ENCODE measurements at regions not wholly inside any gene's neighbourhood (a gene's known extent, or its start where the extent isn't known, plus 50 kb on each side); places are given as distances from the start of the nearest gene placed in this dataset.

DNA sequence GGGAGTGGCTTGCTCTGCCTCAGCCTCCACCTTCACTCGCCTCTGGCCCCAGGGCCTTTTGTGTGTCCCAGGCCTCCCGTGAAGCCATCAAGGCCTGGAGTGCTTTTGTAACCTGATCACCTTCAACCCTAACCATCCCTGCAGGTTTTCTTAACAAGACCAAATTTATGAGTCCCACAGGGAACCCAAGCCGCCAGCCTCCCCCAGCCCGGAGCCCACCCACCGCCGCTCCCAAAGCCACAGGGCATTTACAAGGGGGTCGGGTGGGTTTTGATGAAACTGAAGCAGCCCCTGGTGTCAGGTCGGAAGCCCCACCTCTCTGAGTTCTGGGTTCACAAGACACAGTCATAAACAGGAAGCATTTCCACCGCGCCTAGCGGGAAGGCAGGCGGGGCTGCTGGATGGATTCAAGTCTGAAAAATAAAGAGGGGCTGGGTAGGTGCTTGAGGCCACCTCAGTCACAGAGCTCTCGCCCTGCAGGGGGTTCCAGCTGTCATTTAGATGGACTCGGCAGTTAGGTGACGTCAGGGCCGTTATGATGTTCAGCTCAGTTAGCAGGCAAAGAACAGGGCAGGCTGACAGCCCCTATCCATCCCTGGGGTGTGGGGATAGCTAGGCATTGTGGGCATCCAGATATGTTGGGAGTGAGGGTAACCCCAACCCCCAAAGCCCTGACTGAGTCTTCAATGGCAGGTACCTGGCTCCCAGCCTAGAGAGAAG, 128.5 kb downstream of the BCOR start:
- Histone ChIP-seq H3K18ac (ENCODE audit: insufficient read length, low read depth, low read length) (no peak overlapping the region), H2BK120ac (ENCODE audit: low read depth, low read length, poor library complexity, severe bottlenecking) (no peak overlapping the region), H4K5ac (ENCODE audit: insufficient read length, low read depth, low read length) (no peak overlapping the region), H2BK5ac (ENCODE audit: insufficient read length, low read length) (no peak overlapping the region), H2BK15ac (ENCODE audit: low read depth, low read length) (no peak overlapping the region), H3K9ac (ENCODE audit: extremely low read depth, insufficient read length, low read length) (no peak overlapping the region), H3K4me2 (ENCODE audit: insufficient read depth, insufficient read length, low read length) (peak overlapping the region; percentile 9), H3K79me2 (ENCODE audit: insufficient read depth, low read length) (no peaks in the 10 kb centered on the region), H2AK5ac (ENCODE audit: insufficient read length, low read length) (no peak overlapping the region), H2BK12ac (ENCODE audit: insufficient read length, low read depth, low read length) (no peak overlapping the region), H2AFZ (ENCODE audit: low read length) (no peak overlapping the region), H3K56ac (ENCODE audit: insufficient read length, low read depth, low read length) (no peak overlapping the region), H2BK20ac (ENCODE audit: low read depth, low read length, poor library complexity, severe bottlenecking) (no peak overlapping the region), H3K79me1 (ENCODE audit: insufficient read depth, low read depth, low read length, poor library complexity, severe bottlenecking) (no peaks in the 10 kb centered on the region), H3K27me3 (ENCODE audit: insufficient read depth, low read length) (no peaks in the 10 kb centered on the region), H3K23me2 (ENCODE audit: insufficient read length, low read depth, low read length, poor library complexity, severe bottlenecking) (no peaks in the 10 kb centered on the region), H3K4ac (ENCODE audit: low read depth, low read length) (no peak overlapping the region), H3K27ac (ENCODE audit: insufficient read length, low read depth, low read length) (no peak overlapping the region), H4K8ac (replicated peaks; ENCODE audit: insufficient read length, low read depth, low read length) (no peak overlapping the region), H3K14ac (ENCODE audit: insufficient read depth, low read length) (no peak overlapping the region), H3K23ac (ENCODE audit: insufficient read length, low read depth, low read length) (no peak overlapping the region), H4K20me1 (ENCODE audit: control insufficient read depth, insufficient read depth, insufficient read length) (no peaks in the 10 kb centered on the region), H3K4me1 (ENCODE audit: insufficient read depth, low read length) (no peaks in the 10 kb centered on the region; the same call in none of the 2 replicates), H4K91ac (ENCODE audit: insufficient read length, low read depth, low read length) (no peak overlapping the region), H3T11ph (ENCODE audit: low read length) (no peak overlapping the region), H3K9me3 (ENCODE audit: control insufficient read depth, low read depth, low read length) (no peaks in the 10 kb centered on the region)
- peak; percentile 86 for DNase-seq
- Mint-ChIP-seq H3K27ac (no peak overlapping the region), H3K27me3 (ENCODE audit: low read depth) (peaks cover 23% of the 10 kb centered on the region), H3K4me3 (peak overlapping the region; percentile 26 to 42; a peak in 3 of 5 replicates), H3K36me3 (ENCODE audit: insufficient read depth in 1 of 3, low read depth in 3 of 3) (peaks cover 14 to 20% (median 14%) of the 10 kb centered on the region in 3 experiments), H3K9me3 (peaks cover 77% of the 10 kb centered on the region in 2 experiments), H3K4me1 (peaks cover 27 to 34% of the 10 kb centered on the region in 2 experiments)
- WGBS (ENCODE audit: extremely low coverage, insufficient read length, low lambda C conversion rate), result no CpG with 5 or more reads among the region's 16 CpGs
- TF ChIP-seq, protein P1, sequence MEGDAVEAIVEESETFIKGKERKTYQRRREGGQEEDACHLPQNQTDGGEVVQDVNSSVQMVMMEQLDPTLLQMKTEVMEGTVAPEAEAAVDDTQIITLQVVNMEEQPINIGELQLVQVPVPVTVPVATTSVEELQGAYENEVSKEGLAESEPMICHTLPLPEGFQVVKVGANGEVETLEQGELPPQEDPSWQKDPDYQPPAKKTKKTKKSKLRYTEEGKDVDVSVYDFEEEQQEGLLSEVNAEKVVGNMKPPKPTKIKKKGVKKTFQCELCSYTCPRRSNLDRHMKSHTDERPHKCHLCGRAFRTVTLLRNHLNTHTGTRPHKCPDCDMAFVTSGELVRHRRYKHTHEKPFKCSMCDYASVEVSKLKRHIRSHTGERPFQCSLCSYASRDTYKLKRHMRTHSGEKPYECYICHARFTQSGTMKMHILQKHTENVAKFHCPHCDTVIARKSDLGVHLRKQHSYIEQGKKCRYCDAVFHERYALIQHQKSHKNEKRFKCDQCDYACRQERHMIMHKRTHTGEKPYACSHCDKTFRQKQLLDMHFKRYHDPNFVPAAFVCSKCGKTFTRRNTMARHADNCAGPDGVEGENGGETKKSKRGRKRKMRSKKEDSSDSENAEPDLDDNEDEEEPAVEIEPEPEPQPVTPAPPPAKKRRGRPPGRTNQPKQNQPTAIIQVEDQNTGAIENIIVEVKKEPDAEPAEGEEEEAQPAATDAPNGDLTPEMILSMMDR (conservative IDR thresholded peaks at IDR 0.05), result no peak

Data from H9 (cell line).